HG03135 (cell line): ENCODE measurements at regions not wholly inside any gene's neighbourhood (a gene's known extent, or its start where the extent isn't known, plus 50 kb on each side); places are given as distances from the start of the nearest gene placed in this dataset.

Experiments
- ATAC-seq: cut with Tn5 transposase; IDR thresholded peaks from one replicate; pipeline ENCODE4 v1.9.1; 2021; ENCODE audit warnings: mild to moderate bottlenecking, moderate library complexity; ENCODE audit not compliant: unreplicated experiment

GRCh38 chr9:626596-626995 lies 214.9 kb upstream of the DMRT1 start:
- no peak for ATAC-seq

- ATAC-seq = no peak
These were observed 214.0 kb upstream of the DMRT1 start for GRCh38 chr9:627336-627970.

GRCh38 chr9:629146-629545 lies 212.4 kb upstream of the DMRT1 start:
- ATAC-seq = no peak

GRCh38 chr9:630817-631216 lies 210.7 kb upstream of the DMRT1 start:
- no peak for ATAC-seq

- no peak for ATAC-seq
These were observed 209.9 kb upstream of the DMRT1 start for GRCh38 chr9:631596-631995.

GRCh38 chr9:633461-633860 lies 208.0 kb upstream of the DMRT1 start:
- no peak for ATAC-seq

GRCh38 chr9:636931-637591 lies 204.4 kb upstream of the DMRT1 start:
- ATAC-seq = no peak

GRCh38 chr9:638152-638551 lies 203.3 kb upstream of the DMRT1 start:
- no peak for ATAC-seq

- no peak for ATAC-seq
These were observed 199.5 kb upstream of the DMRT1 start for GRCh38 chr9:642014-642413.

GRCh38 chr9:643966-644365 lies 197.5 kb upstream of the DMRT1 start:
- no peak for ATAC-seq

- no peak for ATAC-seq
These were observed 194.0 kb upstream of the DMRT1 start for GRCh38 chr9:647522-647921.

GRCh38 chr9:649128-650074 lies 192.1 kb upstream of the DMRT1 start:
- ATAC-seq = no peak

GRCh38 chr9:650362-650761 lies 191.1 kb upstream of the DMRT1 start:
- ATAC-seq = no peak

- ATAC-seq = no peak
These were observed 190.1 kb upstream of the DMRT1 start for GRCh38 chr9:651371-651770.

- ATAC-seq = no peak
These were observed 188.6 kb upstream of the DMRT1 start for GRCh38 chr9:652914-653313.

- no peak for ATAC-seq
These were observed 188.1 kb upstream of the DMRT1 start for GRCh38 chr9:653421-653820.

GRCh38 chr9:653856-654387 lies 187.6 kb upstream of the DMRT1 start:
- ATAC-seq = no peak

- no peak for ATAC-seq
These were observed 185.6 kb upstream of the DMRT1 start for GRCh38 chr9:655875-656274.

GRCh38 chr9:656926-657568 lies 184.4 kb upstream of the DMRT1 start:
- ATAC-seq = no peak

GRCh38 chr9:659286-659685 lies 182.2 kb upstream of the DMRT1 start:
- no peak for ATAC-seq

GRCh38 chr9:660227-660626 lies 181.3 kb upstream of the DMRT1 start:
- no peak for ATAC-seq
